ENCODE measurements at regions not wholly inside any gene's neighbourhood (a gene's known extent, or its start where the extent isn't known, plus 50 kb on each side); places are given as distances from the start of the nearest gene placed in this dataset.

DNA sequence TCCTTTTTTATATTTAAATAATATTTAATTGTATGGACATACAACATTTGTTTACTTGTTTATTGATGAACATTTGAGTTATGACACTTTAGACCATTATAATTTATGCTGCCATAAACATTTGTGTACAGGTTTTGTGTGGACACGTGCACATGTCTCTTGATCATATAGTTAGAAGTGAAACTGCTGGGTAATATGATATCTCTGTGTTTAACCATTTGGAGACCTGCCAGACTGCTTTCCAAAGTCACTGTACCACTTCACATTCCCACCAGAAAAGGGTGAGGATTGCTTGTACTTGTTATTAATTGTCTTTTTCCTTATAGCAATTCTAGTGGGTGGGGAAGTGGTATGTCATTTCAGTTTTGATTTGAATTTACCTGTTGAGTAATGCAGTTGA, 145.6 kb upstream of the KLHL1 start:
- WGBS (ENCODE audit: extremely low coverage, insufficient read length, low lambda C conversion rate) = no CpG with 5 or more reads among the region's 1 CpG
- H3K14ac ChIP-seq (ENCODE audit: insufficient read depth, low read length) = no peak overlapping the region
- no peaks in the 10 kb centered on the region for H3K79me1 ChIP-seq (ENCODE audit: insufficient read depth, low read depth, low read length, poor library complexity, severe bottlenecking)
- H4K8ac ChIP-seq (replicated peaks; ENCODE audit: insufficient read length, low read depth, low read length) = no peak overlapping the region
- H2BK12ac ChIP-seq (ENCODE audit: insufficient read length, low read depth, low read length) = no peak overlapping the region
- H2BK20ac ChIP-seq (ENCODE audit: low read depth, low read length, poor library complexity, severe bottlenecking) = no peak overlapping the region
- no peak overlapping the region for H4K91ac ChIP-seq (ENCODE audit: insufficient read length, low read depth, low read length)
- H3K4me1 ChIP-seq (ENCODE audit: insufficient read depth, low read length) = peaks cover 5% of the 10 kb centered on the region; the same call in 1 of the 2 replicates
- no peak overlapping the region for H3K9ac ChIP-seq (ENCODE audit: extremely low read depth, insufficient read length, low read length)
- no peaks in the 10 kb centered on the region for H3K79me2 ChIP-seq (ENCODE audit: insufficient read depth, low read length)
- H2AK5ac ChIP-seq (ENCODE audit: insufficient read length, low read length) = no peak overlapping the region
- no peak overlapping the region for H2AFZ ChIP-seq (ENCODE audit: low read length)
- H3K9me3 Mint-ChIP-seq = no peaks in the 10 kb centered on the region
- no peaks in the 10 kb centered on the region for H3K27me3 Mint-ChIP-seq (ENCODE audit: low read depth)
- no peak overlapping the region for H3K27ac Mint-ChIP-seq
- H3K27me3 ChIP-seq (ENCODE audit: insufficient read depth, low read length) = no peaks in the 10 kb centered on the region
- H2BK5ac ChIP-seq (ENCODE audit: insufficient read length, low read length) = no peak overlapping the region
- H3K4ac ChIP-seq (ENCODE audit: low read depth, low read length) = no peak overlapping the region
- no peak overlapping the region for H3K23ac ChIP-seq (ENCODE audit: insufficient read length, low read depth, low read length)
- TF ChIP-seq, protein P1, sequence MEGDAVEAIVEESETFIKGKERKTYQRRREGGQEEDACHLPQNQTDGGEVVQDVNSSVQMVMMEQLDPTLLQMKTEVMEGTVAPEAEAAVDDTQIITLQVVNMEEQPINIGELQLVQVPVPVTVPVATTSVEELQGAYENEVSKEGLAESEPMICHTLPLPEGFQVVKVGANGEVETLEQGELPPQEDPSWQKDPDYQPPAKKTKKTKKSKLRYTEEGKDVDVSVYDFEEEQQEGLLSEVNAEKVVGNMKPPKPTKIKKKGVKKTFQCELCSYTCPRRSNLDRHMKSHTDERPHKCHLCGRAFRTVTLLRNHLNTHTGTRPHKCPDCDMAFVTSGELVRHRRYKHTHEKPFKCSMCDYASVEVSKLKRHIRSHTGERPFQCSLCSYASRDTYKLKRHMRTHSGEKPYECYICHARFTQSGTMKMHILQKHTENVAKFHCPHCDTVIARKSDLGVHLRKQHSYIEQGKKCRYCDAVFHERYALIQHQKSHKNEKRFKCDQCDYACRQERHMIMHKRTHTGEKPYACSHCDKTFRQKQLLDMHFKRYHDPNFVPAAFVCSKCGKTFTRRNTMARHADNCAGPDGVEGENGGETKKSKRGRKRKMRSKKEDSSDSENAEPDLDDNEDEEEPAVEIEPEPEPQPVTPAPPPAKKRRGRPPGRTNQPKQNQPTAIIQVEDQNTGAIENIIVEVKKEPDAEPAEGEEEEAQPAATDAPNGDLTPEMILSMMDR (conservative IDR thresholded peaks at IDR 0.05) = no peak
- H3K18ac ChIP-seq (ENCODE audit: insufficient read length, low read depth, low read length) = no peak overlapping the region
- H2BK120ac ChIP-seq (ENCODE audit: low read depth, low read length, poor library complexity, severe bottlenecking) = no peak overlapping the region
- no peak for DNase-seq
- no peak overlapping the region for H3K4me2 ChIP-seq (ENCODE audit: insufficient read depth, insufficient read length, low read length)
- H4K20me1 ChIP-seq (ENCODE audit: control insufficient read depth, insufficient read depth, insufficient read length) = no peaks in the 10 kb centered on the region
- no peak overlapping the region for H4K5ac ChIP-seq (ENCODE audit: insufficient read length, low read depth, low read length)
- H3K36me3 Mint-ChIP-seq (ENCODE audit: insufficient read depth in 1 of 3, low read depth in 3 of 3) = no peaks in the 10 kb centered on the region
- H3K27ac ChIP-seq (ENCODE audit: insufficient read length, low read depth, low read length) = no peak overlapping the region
- no peaks in the 10 kb centered on the region for H3K23me2 ChIP-seq (ENCODE audit: insufficient read length, low read depth, low read length, poor library complexity, severe bottlenecking)
- H3K56ac ChIP-seq (ENCODE audit: insufficient read length, low read depth, low read length) = no peak overlapping the region
- H3K9me3 ChIP-seq (ENCODE audit: control insufficient read depth, low read depth, low read length) = no peaks in the 10 kb centered on the region
- peaks cover 5 to 9% of the 10 kb centered on the region in 2 experiments for H3K4me1 Mint-ChIP-seq
- H3T11ph ChIP-seq (ENCODE audit: low read length) = no peak overlapping the region
- H3K4me3 Mint-ChIP-seq = no peak overlapping the region
- H2BK15ac ChIP-seq (ENCODE audit: low read depth, low read length) = no peak overlapping the region
